GM23248 (cell line): ENCODE measurements at regions not wholly inside any gene's neighbourhood (a gene's known extent, or its start where the extent isn't known, plus 50 kb on each side); places are given as distances from the start of the nearest gene placed in this dataset.

ENCODE experiments used
- EZH2 ChIP-seq: fragments of 200-600 bp; sonication (generic); IDR thresholded peaks from 2 replicates; pipeline ENCODE4 v1.6.1; 2018; ENCODE audit warnings: antibody characterized with exemption, mild to moderate bottlenecking; ENCODE audit not compliant: insufficient read depth, poor library complexity, severe bottlenecking
- EZH2phosphoT487 ChIP-seq: fragments of 200-600 bp; sonication (generic); IDR thresholded peaks from 2 replicates; pipeline ENCODE4 v1.6.1; 2018; ENCODE audit warnings: antibody characterized with exemption, moderate library complexity, mild to moderate bottlenecking, low read depth; ENCODE audit not compliant: insufficient read depth

GRCh38 chr11:98207086-98207485 lies 813.7 kb upstream of the CNTN5 start:
- TF ChIP-seq EZH2 (no peak), EZH2phosphoT487 (no peak)
